ENCODE measurements at regions not wholly inside any gene's neighbourhood (a gene's known extent, or its start where the extent isn't known, plus 50 kb on each side); places are given as distances from the start of the nearest gene placed in this dataset.

DNA sequence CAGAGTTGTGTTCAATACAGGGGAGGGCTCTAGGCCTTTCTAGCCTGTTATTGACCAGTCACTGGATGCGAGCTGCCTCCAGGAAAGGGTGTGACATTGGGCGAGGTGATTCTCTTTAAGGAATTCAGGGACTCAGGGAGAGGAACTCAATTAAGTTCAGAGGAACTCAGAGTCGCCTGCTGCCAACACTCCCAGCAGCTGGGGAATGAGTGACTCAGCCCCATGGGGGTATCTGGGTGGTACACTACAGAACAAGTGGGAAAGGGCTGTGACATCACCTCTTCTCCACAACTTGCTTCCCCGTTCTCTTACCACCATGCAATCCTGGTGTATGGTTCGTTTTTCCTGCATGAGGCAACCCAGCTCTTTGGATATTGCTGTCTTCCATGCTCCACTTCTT lies 50.4 kb upstream of the CYRIA start:
- H3K36me3 ChIP-seq (ENCODE audit: low read depth), result no peaks in the 10 kb centered on the region
- intact Hi-C loops (cut with micrococcal nuclease; ENCODE audit: unreplicated experiment), result no loop called here
- H4K20me1 ChIP-seq (ENCODE audit: insufficient read depth), result no peaks in the 10 kb centered on the region
- no TSS peak for BruUV-seq (replicated peaks)
- no peak for DNase-seq
- H3K27me3 ChIP-seq (ENCODE audit: insufficient read depth, low read depth), result no peaks in the 10 kb centered on the region
- no peak overlapping the region for H3K27ac ChIP-seq
- no peaks in the 10 kb centered on the region for H3K9me3 ChIP-seq (ENCODE audit: insufficient read depth, low read depth)
- no peaks in the 10 kb centered on the region for H3F3A ChIP-seq (ENCODE audit: insufficient read depth, low read depth)
- no peaks in the 10 kb centered on the region for H3K4me1 ChIP-seq (replicated peaks; ENCODE audit: insufficient read depth)
- no peak overlapping the region; the same call in 1 of the 2 replicates for H2AFZ ChIP-seq
- TF ChIP-seq, protein P1, sequence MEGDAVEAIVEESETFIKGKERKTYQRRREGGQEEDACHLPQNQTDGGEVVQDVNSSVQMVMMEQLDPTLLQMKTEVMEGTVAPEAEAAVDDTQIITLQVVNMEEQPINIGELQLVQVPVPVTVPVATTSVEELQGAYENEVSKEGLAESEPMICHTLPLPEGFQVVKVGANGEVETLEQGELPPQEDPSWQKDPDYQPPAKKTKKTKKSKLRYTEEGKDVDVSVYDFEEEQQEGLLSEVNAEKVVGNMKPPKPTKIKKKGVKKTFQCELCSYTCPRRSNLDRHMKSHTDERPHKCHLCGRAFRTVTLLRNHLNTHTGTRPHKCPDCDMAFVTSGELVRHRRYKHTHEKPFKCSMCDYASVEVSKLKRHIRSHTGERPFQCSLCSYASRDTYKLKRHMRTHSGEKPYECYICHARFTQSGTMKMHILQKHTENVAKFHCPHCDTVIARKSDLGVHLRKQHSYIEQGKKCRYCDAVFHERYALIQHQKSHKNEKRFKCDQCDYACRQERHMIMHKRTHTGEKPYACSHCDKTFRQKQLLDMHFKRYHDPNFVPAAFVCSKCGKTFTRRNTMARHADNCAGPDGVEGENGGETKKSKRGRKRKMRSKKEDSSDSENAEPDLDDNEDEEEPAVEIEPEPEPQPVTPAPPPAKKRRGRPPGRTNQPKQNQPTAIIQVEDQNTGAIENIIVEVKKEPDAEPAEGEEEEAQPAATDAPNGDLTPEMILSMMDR (conservative IDR thresholded peaks at IDR 0.05), result no peak
- no peak for TF ChIP-seq EZH2 (IDR thresholded peaks at IDR 0.05; ENCODE audit: low read depth)
- H3K9me2 ChIP-seq (ENCODE audit: insufficient read depth), result no peaks in the 10 kb centered on the region
- CTCF ChIA-PET, result no interaction called here
- H3K79me2 ChIP-seq (ENCODE audit: low read depth), result no peaks in the 10 kb centered on the region
- H3K4me3 ChIP-seq, result no peak overlapping the region
- no peak overlapping the region for H3K4me2 ChIP-seq
- POLR2A ChIA-PET (ENCODE audit: unreplicated experiment), result no interaction called here

Measured in PC-9 (cell line).